Mucosa of descending colon (tissue), 3 donors: ENCODE measurements at regions not wholly inside any gene's neighbourhood (a gene's known extent, or its start where the extent isn't known, plus 50 kb on each side); places are given as distances from the start of the nearest gene placed in this dataset.

ENCODE experiments used
- ATAC-seq: fragments of 200-7000 bp; cut with Tn5 transposase; one replicate; pipeline ENCODE4 v1.9.1; 2020; ENCODE audit warnings: mild to moderate bottlenecking, moderate library complexity
- DNase-seq, 3 donors: peaks; one replicate each; pipeline ENCODE4 v3.0.0-alpha.2; 2020
- H3K36me3 ChIP-seq: fragments of 200-600 bp; one replicate; pipeline ENCODE4 v1.8.0; 2021; ENCODE audit warnings: low read depth, mild to moderate bottlenecking
- H3K4me1 ChIP-seq: fragments of 200-600 bp; one replicate; pipeline ENCODE4 v1.8.0; 2021; ENCODE audit warnings: low read depth, mild to moderate bottlenecking
- H3K4me3 ChIP-seq: fragments of 200-600 bp; one replicate; pipeline ENCODE4 v1.8.0; 2021; ENCODE audit warnings: mild to moderate bottlenecking
- H3K9me3 ChIP-seq: fragments of 200-600 bp; one replicate; pipeline ENCODE4 v1.8.0; 2021; ENCODE audit warnings: mild to moderate bottlenecking
- CTCF ChIP-seq: fragments of 200-600 bp; IDR thresholded peaks from one replicate; pipeline ENCODE4 v1.8.0; 2022; ENCODE audit warnings: antibody characterized with exemption, mild to moderate bottlenecking
- intact Hi-C, 2 donors: fragments of 100-400 bp; cut with DNase I in 1 of 2; cut with micrococcal nuclease in 1 of 2; formaldehyde crosslinking; loops; one replicate each; pipeline versions ENCODE4 v1.11.0 to v1.11.1; 2022; cut with DNase I, micrococcal nuclease
- donor health status: DM: no; HTN: no; CAD: no; lungs with moderate emphysema.
- donor health status: DM: no; HTN: no; CAD: no.
- donor health status: DM: no; HTN: yes; CAD: no.

GRCh38 chr2:168394262-168394661, 61.8 kb upstream of the CERS6 start:
- Histone ChIP-seq H3K4me3 (no peak overlapping the region), H3K36me3 (no peaks in the 10 kb centered on the region), H3K9me3 (no peaks in the 10 kb centered on the region), H3K4me1 (no peaks in the 10 kb centered on the region)
- DNase-seq: no peak
- ATAC-seq: no peak
- no peak for TF ChIP-seq CTCF
- intact Hi-C loops: no loop called here

- intact Hi-C loops: no loop called here
- no peak for TF ChIP-seq CTCF
- no peaks in the 10 kb centered on the region for H3K36me3 ChIP-seq
- no peaks in the 10 kb centered on the region for H3K9me3 ChIP-seq
- H3K4me3 ChIP-seq: no peak overlapping the region
- no peaks in the 10 kb centered on the region for H3K4me1 ChIP-seq
- DNase-seq (no peak), ATAC-seq (no peak)
These were observed 59.9 kb upstream of the CERS6 start for GRCh38 chr2:168396131-168396530.

- no peak for TF ChIP-seq CTCF
- Histone ChIP-seq H3K4me1 (no peaks in the 10 kb centered on the region), H3K36me3 (no peaks in the 10 kb centered on the region), H3K9me3 (no peaks in the 10 kb centered on the region), H3K4me3 (no peak overlapping the region)
- no peak for ATAC-seq
- DNase-seq: no peak
- intact Hi-C loops: no loop called here
These were observed 58.4 kb upstream of the CERS6 start for GRCh38 chr2:168397629-168398028.

GRCh38 chr2:168401048-168401556, 55.0 kb upstream of the CERS6 start:
- no peaks in the 10 kb centered on the region for H3K36me3 ChIP-seq
- no peak for DNase-seq
- TF ChIP-seq CTCF: no peak
- H3K9me3 ChIP-seq: no peaks in the 10 kb centered on the region
- no peak for ATAC-seq
- no peaks in the 10 kb centered on the region for H3K4me1 ChIP-seq
- H3K4me3 ChIP-seq: no peak overlapping the region
- intact Hi-C loops: no loop called here

GRCh38 chr2:168401771-168402170, 54.3 kb upstream of the CERS6 start:
- H3K36me3 ChIP-seq: no peaks in the 10 kb centered on the region
- ATAC-seq (peak; percentile 74), DNase-seq (no peak)
- no peak overlapping the region for H3K4me3 ChIP-seq
- H3K9me3 ChIP-seq: no peaks in the 10 kb centered on the region
- no peak for TF ChIP-seq CTCF
- H3K4me1 ChIP-seq: no peaks in the 10 kb centered on the region
- intact Hi-C loops: no loop called here

GRCh38 chr2:168402531-168402930, 53.5 kb upstream of the CERS6 start:
- Histone ChIP-seq H3K4me3 (no peak overlapping the region), H3K9me3 (no peaks in the 10 kb centered on the region)
- intact Hi-C loops: no loop called here

More at GRCh38 chr2:168402531-168402930, 53.5 kb upstream of the CERS6 start:
- H3K36me3 ChIP-seq: no peaks in the 10 kb centered on the region
- no peak for ATAC-seq
- no peaks in the 10 kb centered on the region for H3K4me1 ChIP-seq
- TF ChIP-seq CTCF: no peak
- no peak for DNase-seq
